SJCRH30 (cell line): ENCODE measurements at regions not wholly inside any gene's neighbourhood (a gene's known extent, or its start where the extent isn't known, plus 50 kb on each side); places are given as distances from the start of the nearest gene placed in this dataset.
A peak's percentile ranks its signal among the peaks of the same experiment; 100 is the strongest.

ENCODE experiments used
- DNase-seq, 2 experiments: peaks; one replicate each; pipeline ENCODE4 v3.0.0-alpha.2; 2015 to 2020
- H3K27ac ChIP-seq: fragments of 250-450 bp; sonication (Bioruptor Pico); 2 replicates; pipeline ENCODE4 v1.5.1; 2020; ENCODE audit warnings: mild to moderate bottlenecking, moderate library complexity
- H3K27me3 ChIP-seq: fragments of 250-450 bp; sonication (Bioruptor Pico); 2 replicates; pipeline ENCODE4 v1.5.1; 2020; ENCODE audit warnings: mild to moderate bottlenecking, moderate library complexity
- H3K36me3 ChIP-seq: fragments of 250-450 bp; sonication (Bioruptor Pico); 2 replicates; pipeline ENCODE4 v1.5.1; 2020; ENCODE audit warnings: mild to moderate bottlenecking, moderate library complexity
- H3K4me1 ChIP-seq: fragments of 250-450 bp; sonication (Bioruptor Pico); 2 replicates; pipeline ENCODE4 v1.5.1; 2020; ENCODE audit warnings: mild to moderate bottlenecking, moderate library complexity
- H3K4me3 ChIP-seq: fragments of 250-450 bp; sonication (Bioruptor Pico); 2 replicates; pipeline ENCODE4 v1.5.1; 2020; ENCODE audit warnings: mild to moderate bottlenecking, moderate library complexity
- H3K9me3 ChIP-seq: fragments of 250-450 bp; sonication (Bioruptor Pico); replicated peaks from 2 replicates; pipeline ENCODE4 v1.5.1; 2020; ENCODE audit warnings: mild to moderate bottlenecking, moderate library complexity

- H3K4me1 ChIP-seq, result no peaks in the 10 kb centered on the region
- DNase-seq, result no peak
- H3K36me3 ChIP-seq, result no peaks in the 10 kb centered on the region
- H3K27me3 ChIP-seq, result no peaks in the 10 kb centered on the region
- H3K4me3 ChIP-seq, result no peak overlapping the region
- no peaks in the 10 kb centered on the region; the same call in 1 of the 2 replicates for H3K9me3 ChIP-seq
- H3K27ac ChIP-seq, result no peak overlapping the region
Measured at GRCh38 chr10:113427236-113427735, 125.6 kb upstream of the HABP2 start.

- no peak overlapping the region for H3K27ac ChIP-seq
- no peaks in the 10 kb centered on the region for H3K36me3 ChIP-seq
- no peaks in the 10 kb centered on the region for H3K4me1 ChIP-seq
- no peak overlapping the region for H3K4me3 ChIP-seq
- H3K27me3 ChIP-seq, result no peaks in the 10 kb centered on the region
- no peak for DNase-seq
- H3K9me3 ChIP-seq, result no peaks in the 10 kb centered on the region; the same call in 1 of the 2 replicates
Measured at GRCh38 chr10:113427811-113428558, 124.9 kb upstream of the HABP2 start.

- H3K4me3 ChIP-seq, result no peak overlapping the region
Measured at GRCh38 chr10:113430634-113431397, 122.0 kb upstream of the HABP2 start.

GRCh38 chr10:113431398-113432160, 121.3 kb upstream of the HABP2 start:
- no peak overlapping the region for H3K27ac ChIP-seq

More at GRCh38 chr10:113430634-113431397, 122.0 kb upstream of the HABP2 start:
- Histone ChIP-seq H3K27me3 (no peaks in the 10 kb centered on the region), H3K36me3 (no peaks in the 10 kb centered on the region), H3K9me3 (0 out of 2 replicates have a peak, but pooled peaks cover 6% of the 10 kb centered on the region), H3K27ac (no peak overlapping the region), H3K4me1 (no peaks in the 10 kb centered on the region)
- DNase-seq, result no peak

GRCh38 chr10:113433711-113434110, 119.1 kb upstream of the HABP2 start:
- no peaks in the 10 kb centered on the region for H3K27me3 ChIP-seq
- H3K27ac ChIP-seq, result no peak overlapping the region
- H3K9me3 ChIP-seq, result 0 out of 2 replicates have a peak, but pooled peaks cover 6% of the 10 kb centered on the region
- H3K4me3 ChIP-seq, result no peak overlapping the region
- H3K36me3 ChIP-seq, result no peaks in the 10 kb centered on the region
- no peaks in the 10 kb centered on the region for H3K4me1 ChIP-seq
- peak; percentile 43 to 60 for DNase-seq

More at GRCh38 chr10:113431398-113432160, 121.3 kb upstream of the HABP2 start:
- H3K9me3 ChIP-seq, result 0 out of 2 replicates have a peak, but pooled peaks cover 6% of the 10 kb centered on the region
- H3K4me3 ChIP-seq, result no peak overlapping the region
- no peaks in the 10 kb centered on the region for H3K4me1 ChIP-seq
- H3K36me3 ChIP-seq, result no peaks in the 10 kb centered on the region
- no peaks in the 10 kb centered on the region for H3K27me3 ChIP-seq
- no peak for DNase-seq

GRCh38 chr10:113434315-113434714, 118.5 kb upstream of the HABP2 start:
- 0 out of 2 replicates have a peak, but pooled peaks cover 6% of the 10 kb centered on the region for H3K9me3 ChIP-seq
- no peak overlapping the region for H3K4me3 ChIP-seq
- no peaks in the 10 kb centered on the region for H3K4me1 ChIP-seq
- H3K27ac ChIP-seq, result no peak overlapping the region
- no peak for DNase-seq
- no peaks in the 10 kb centered on the region for H3K36me3 ChIP-seq
- no peaks in the 10 kb centered on the region for H3K27me3 ChIP-seq

GRCh38 chr10:113434950-113435349, 117.9 kb upstream of the HABP2 start:
- no peak overlapping the region for H3K4me3 ChIP-seq
- H3K9me3 ChIP-seq, result 0 out of 2 replicates have a peak, but pooled peaks cover 6% of the 10 kb centered on the region
- no peaks in the 10 kb centered on the region for H3K36me3 ChIP-seq
- no peak overlapping the region for H3K27ac ChIP-seq
- H3K27me3 ChIP-seq, result no peaks in the 10 kb centered on the region
- no peaks in the 10 kb centered on the region for H3K4me1 ChIP-seq
- DNase-seq, result no peak

- Histone ChIP-seq H3K9me3 (0 out of 2 replicates have a peak, but pooled peaks cover 6% of the 10 kb centered on the region), H3K4me3 (no peak overlapping the region), H3K4me1 (no peaks in the 10 kb centered on the region), H3K36me3 (no peaks in the 10 kb centered on the region), H3K27ac (no peak overlapping the region), H3K27me3 (no peaks in the 10 kb centered on the region)
- no peak for DNase-seq
Measured at GRCh38 chr10:113435881-113436280, 117.0 kb upstream of the HABP2 start.

GRCh38 chr10:113436851-113437250, 116.0 kb upstream of the HABP2 start:
- Histone ChIP-seq H3K27ac (no peak overlapping the region), H3K4me1 (no peaks in the 10 kb centered on the region), H3K9me3 (0 out of 2 replicates have a peak, but pooled peaks cover 6% of the 10 kb centered on the region), H3K36me3 (no peaks in the 10 kb centered on the region), H3K27me3 (no peaks in the 10 kb centered on the region), H3K4me3 (no peak overlapping the region)
- DNase-seq, result no peak

- H3K36me3 ChIP-seq, result no peaks in the 10 kb centered on the region
- no peak for DNase-seq
- no peak overlapping the region for H3K27ac ChIP-seq
- H3K4me1 ChIP-seq, result no peaks in the 10 kb centered on the region
- no peaks in the 10 kb centered on the region for H3K27me3 ChIP-seq
- H3K4me3 ChIP-seq, result no peak overlapping the region
- 0 out of 2 replicates have a peak, but pooled peaks cover 6% of the 10 kb centered on the region for H3K9me3 ChIP-seq
Measured at GRCh38 chr10:113438652-113439051, 114.2 kb upstream of the HABP2 start.

- Histone ChIP-seq H3K9me3 (no peaks in the 10 kb centered on the region), H3K36me3 (no peaks in the 10 kb centered on the region), H3K27me3 (no peaks in the 10 kb centered on the region; the same call in 1 of the 2 replicates), H3K27ac (no peak overlapping the region), H3K4me1 (no peaks in the 10 kb centered on the region), H3K4me3 (no peak overlapping the region)
- DNase-seq, result no peak
Measured at GRCh38 chr10:113441220-113441619, 111.6 kb upstream of the HABP2 start.

GRCh38 chr10:113441686-113442270, 111.1 kb upstream of the HABP2 start:
- H3K4me3 ChIP-seq, result no peak overlapping the region
- no peaks in the 10 kb centered on the region for H3K4me1 ChIP-seq
- no peaks in the 10 kb centered on the region; the same call in 1 of the 2 replicates for H3K27me3 ChIP-seq
- H3K36me3 ChIP-seq, result no peaks in the 10 kb centered on the region
- H3K9me3 ChIP-seq, result no peaks in the 10 kb centered on the region
- no peak for DNase-seq
- no peak overlapping the region for H3K27ac ChIP-seq

GRCh38 chr10:113442336-113442735, 110.5 kb upstream of the HABP2 start:
- Histone ChIP-seq H3K27me3 (no peaks in the 10 kb centered on the region; the same call in 1 of the 2 replicates), H3K4me1 (no peaks in the 10 kb centered on the region), H3K36me3 (no peaks in the 10 kb centered on the region), H3K4me3 (no peak overlapping the region), H3K27ac (no peak overlapping the region), H3K9me3 (no peaks in the 10 kb centered on the region)
- DNase-seq, result no peak
